ENCODE measurements at regions not wholly inside any gene's neighbourhood (a gene's known extent, or its start where the extent isn't known, plus 50 kb on each side); places are given as distances from the start of the nearest gene placed in this dataset.

- DNase-seq: no peak
- Histone ChIP-seq H3K4me3 (no peak overlapping the region), H3K4me1 (no peaks in the 10 kb centered on the region), H3K27me3 (no peaks in the 10 kb centered on the region), H3K27ac (no peak overlapping the region), H3K36me3 (no peaks in the 10 kb centered on the region), H3K9me3 (no peaks in the 10 kb centered on the region)
- no peak for TF ChIP-seq CTCF (IDR thresholded peaks at IDR 0.05)
- intact Hi-C loops (cut with DNase I; ENCODE audit: low total_unique reads): no loop called here
These were observed 209.7 kb upstream of the KLF4 start for GRCh38 chr9:107699231-107699630.

- TF ChIP-seq CTCF (IDR thresholded peaks at IDR 0.05): no peak
- intact Hi-C loops (cut with DNase I; ENCODE audit: low total_unique reads): no loop called here
- no peaks in the 10 kb centered on the region for H3K4me1 ChIP-seq
These were observed 209.2 kb upstream of the KLF4 start for GRCh38 chr9:107698779-107699178.

GRCh38 chr9:107696302-107696701, 206.7 kb upstream of the KLF4 start:
- Histone ChIP-seq H3K27ac (no peak overlapping the region), H3K36me3 (no peaks in the 10 kb centered on the region)

More at GRCh38 chr9:107698779-107699178, 209.2 kb upstream of the KLF4 start:
- H3K27me3 ChIP-seq: no peaks in the 10 kb centered on the region
- H3K4me3 ChIP-seq: no peak overlapping the region
- no peaks in the 10 kb centered on the region for H3K9me3 ChIP-seq
- no peak for DNase-seq
- H3K36me3 ChIP-seq: no peaks in the 10 kb centered on the region
- H3K27ac ChIP-seq: no peak overlapping the region

GRCh38 chr9:107694390-107694789, 204.8 kb upstream of the KLF4 start:
- DNase-seq: no peak
- no peaks in the 10 kb centered on the region for H3K36me3 ChIP-seq
- no peaks in the 10 kb centered on the region for H3K27me3 ChIP-seq
- H3K27ac ChIP-seq: no peak overlapping the region
- H3K4me1 ChIP-seq: no peaks in the 10 kb centered on the region
- no peak overlapping the region for H3K4me3 ChIP-seq
- TF ChIP-seq CTCF (IDR thresholded peaks at IDR 0.05): no peak
- no peaks in the 10 kb centered on the region for H3K9me3 ChIP-seq
- intact Hi-C loops (cut with DNase I; ENCODE audit: low total_unique reads): no loop called here

More at GRCh38 chr9:107696302-107696701, 206.7 kb upstream of the KLF4 start:
- no peak for DNase-seq
- no peaks in the 10 kb centered on the region for H3K4me1 ChIP-seq
- H3K27me3 ChIP-seq: no peaks in the 10 kb centered on the region
- no peak for TF ChIP-seq CTCF (IDR thresholded peaks at IDR 0.05)
- intact Hi-C loops (cut with DNase I; ENCODE audit: low total_unique reads): no loop called here
- H3K9me3 ChIP-seq: no peaks in the 10 kb centered on the region
- no peak overlapping the region for H3K4me3 ChIP-seq

GRCh38 chr9:107693625-107694326, 204.2 kb upstream of the KLF4 start:
- DNase-seq: no peak
- Histone ChIP-seq H3K4me3 (no peak overlapping the region), H3K4me1 (peaks cover 0 to 3% (median 0%) of the 10 kb centered on the region in 4 donors), H3K9me3 (no peaks in the 10 kb centered on the region), H3K27me3 (no peaks in the 10 kb centered on the region), H3K27ac (no peak overlapping the region), H3K36me3 (no peaks in the 10 kb centered on the region)
- intact Hi-C loops (cut with DNase I; ENCODE audit: low total_unique reads): no loop called here
- TF ChIP-seq CTCF (IDR thresholded peaks at IDR 0.05): no peak
